ENCODE measurements at regions not wholly inside any gene's neighbourhood (a gene's known extent, or its start where the extent isn't known, plus 50 kb on each side); places are given as distances from the start of the nearest gene placed in this dataset.

DNA sequence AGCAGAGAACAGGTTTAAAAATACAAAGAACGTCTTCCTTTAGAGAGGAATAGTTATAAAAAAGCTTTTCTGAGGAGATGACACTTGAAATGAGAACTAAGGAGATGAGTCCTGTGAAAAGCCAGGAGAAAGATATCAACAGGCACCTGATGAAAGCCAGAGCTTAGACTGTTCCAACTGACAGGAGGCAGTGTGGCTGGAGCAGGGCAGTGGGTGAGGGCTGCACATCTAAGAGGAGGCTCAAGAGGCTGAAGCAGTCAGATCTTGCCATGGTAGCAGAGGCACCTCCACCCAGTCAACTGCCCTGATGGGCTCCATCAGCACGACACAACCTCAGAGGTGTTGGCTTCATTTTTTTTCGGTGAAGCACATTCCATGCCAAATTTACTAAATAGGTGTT lies 445.3 kb downstream of the ADGRL2 start:
- no peak for TF ChIP-seq POLR2A (IDR thresholded peaks at IDR 0.05)
- TF ChIP-seq, protein P1, sequence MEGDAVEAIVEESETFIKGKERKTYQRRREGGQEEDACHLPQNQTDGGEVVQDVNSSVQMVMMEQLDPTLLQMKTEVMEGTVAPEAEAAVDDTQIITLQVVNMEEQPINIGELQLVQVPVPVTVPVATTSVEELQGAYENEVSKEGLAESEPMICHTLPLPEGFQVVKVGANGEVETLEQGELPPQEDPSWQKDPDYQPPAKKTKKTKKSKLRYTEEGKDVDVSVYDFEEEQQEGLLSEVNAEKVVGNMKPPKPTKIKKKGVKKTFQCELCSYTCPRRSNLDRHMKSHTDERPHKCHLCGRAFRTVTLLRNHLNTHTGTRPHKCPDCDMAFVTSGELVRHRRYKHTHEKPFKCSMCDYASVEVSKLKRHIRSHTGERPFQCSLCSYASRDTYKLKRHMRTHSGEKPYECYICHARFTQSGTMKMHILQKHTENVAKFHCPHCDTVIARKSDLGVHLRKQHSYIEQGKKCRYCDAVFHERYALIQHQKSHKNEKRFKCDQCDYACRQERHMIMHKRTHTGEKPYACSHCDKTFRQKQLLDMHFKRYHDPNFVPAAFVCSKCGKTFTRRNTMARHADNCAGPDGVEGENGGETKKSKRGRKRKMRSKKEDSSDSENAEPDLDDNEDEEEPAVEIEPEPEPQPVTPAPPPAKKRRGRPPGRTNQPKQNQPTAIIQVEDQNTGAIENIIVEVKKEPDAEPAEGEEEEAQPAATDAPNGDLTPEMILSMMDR (IDR thresholded peaks at IDR 0.05), result no peak

Measured in uterus (tissue), 2 donors.